Upper lobe of left lung (tissue), 4 donors: ENCODE measurements at regions not wholly inside any gene's neighbourhood (a gene's known extent, or its start where the extent isn't known, plus 50 kb on each side); places are given as distances from the start of the nearest gene placed in this dataset.
A peak's percentile ranks its signal among the peaks of the same experiment; 100 is the strongest.

Experiments used
- CTCF ChIP-seq, 6 experiments: fragments of 450-650 bp in 4 of 6; fragments of 200-600 bp in 2 of 6; sonication (generic) in 2 of 6; IDR thresholded peaks; one replicate each; pipeline ENCODE4 v1.5.1; 2016 to 2019; ENCODE audit warnings: antibody characterized with exemption in 6 of 6
- POLR2A ChIP-seq, 4 donors: fragments of 450-650 bp; IDR thresholded peaks; one replicate each; pipeline ENCODE4 v1.5.1; 2016 to 2017; ENCODE audit warnings: antibody characterized with exemption in 4 of 4, mild to moderate bottlenecking in 2 of 4

GRCh38 chr2:108184419-108184818 is 55.3 kb upstream of the SULT1C3 start:
- TF ChIP-seq POLR2A (IDR thresholded peaks at IDR 0.05) (no peak), CTCF (IDR thresholded peaks at IDR 0.05) (peak in 2 of 6 experiments; percentile 18 to 31)
